OCI-M1 (cell line): ENCODE measurements at regions not wholly inside any gene's neighbourhood (a gene's known extent, or its start where the extent isn't known, plus 50 kb on each side); places are given as distances from the start of the nearest gene placed in this dataset.

Source experiments
- DNase-seq: peaks from one replicate; lab custom pipeline; 2025; lab: John Stamatoyannopoulos, UW

GRCh38 chr13:85896516-85897450 is 97.6 kb upstream of the SLITRK6 start:
- peak; percentile 36 for DNase-seq

- DNase-seq: no peak
These were observed 88.2 kb upstream of the SLITRK6 start for GRCh38 chr13:85887406-85887805.

GRCh38 chr13:85879014-85879413 is 79.8 kb upstream of the SLITRK6 start:
- DNase-seq: peak; percentile 24

- DNase-seq: peak; percentile 65
These were observed 65.8 kb upstream of the SLITRK6 start for GRCh38 chr13:85864963-85865530.

GRCh38 chr13:85853901-85854663 is 54.9 kb upstream of the SLITRK6 start:
- peak; percentile 6 for DNase-seq

GRCh38 chr13:85853161-85853894 is 54.1 kb upstream of the SLITRK6 start:
- no peak for DNase-seq
